HAP-1 (cell line): ENCODE measurements at regions not wholly inside any gene's neighbourhood (a gene's known extent, or its start where the extent isn't known, plus 50 kb on each side); places are given as distances from the start of the nearest gene placed in this dataset.

Experiments used
- DNase-seq, 2 experiments: peaks; one replicate each; pipeline ENCODE4 v3.0.0-alpha.2; 2016 to 2020; ENCODE audit warnings: low spot score in 2 of 2
- H3K27me3 ChIP-seq: fragments of 250-450 bp; sonication (Bioruptor Pico); 2 replicates; pipeline ENCODE4 v1.5.1; 2020; ENCODE audit warnings: low read depth, mild to moderate bottlenecking, moderate library complexity
- H3K36me3 ChIP-seq: fragments of 250-450 bp; sonication (Bioruptor Pico); replicated peaks from 2 replicates; pipeline ENCODE4 v1.5.1; 2020; ENCODE audit warnings: mild to moderate bottlenecking
- H3K4me1 ChIP-seq: fragments of 250-450 bp; sonication (Bioruptor Pico); 2 replicates; pipeline ENCODE4 v1.5.1; 2020; ENCODE audit warnings: mild to moderate bottlenecking
- H3K4me3 ChIP-seq: fragments of 250-450 bp; sonication (Bioruptor Pico); 2 replicates; pipeline ENCODE4 v1.5.1; 2020; ENCODE audit warnings: mild to moderate bottlenecking, moderate library complexity
- H3K9me3 ChIP-seq: fragments of 250-450 bp; sonication (Bioruptor Pico); 2 replicates; pipeline ENCODE4 v1.5.1; 2020; ENCODE audit warnings: mild to moderate bottlenecking, moderate library complexity
- in situ Hi-C: fragments of 300-500 bp; cut with MboI; formaldehyde crosslinking; loops from 3 replicates; pipeline ENCODE4 v1.14.3; 2020; ENCODE audit warnings: low sequenced_read_pairs, inconsistent platforms, mixed read lengths

GRCh38 chr6:8703059-8703458 is 267.7 kb upstream of the SLC35B3 start:
- no peak overlapping the region for H3K4me3 ChIP-seq
- no peaks in the 10 kb centered on the region for H3K36me3 ChIP-seq
- in situ Hi-C loops: no loop called here
- H3K4me1 ChIP-seq: no peaks in the 10 kb centered on the region
- no peak for DNase-seq
- no peaks in the 10 kb centered on the region for H3K9me3 ChIP-seq
- no peaks in the 10 kb centered on the region for H3K27me3 ChIP-seq

DNA sequence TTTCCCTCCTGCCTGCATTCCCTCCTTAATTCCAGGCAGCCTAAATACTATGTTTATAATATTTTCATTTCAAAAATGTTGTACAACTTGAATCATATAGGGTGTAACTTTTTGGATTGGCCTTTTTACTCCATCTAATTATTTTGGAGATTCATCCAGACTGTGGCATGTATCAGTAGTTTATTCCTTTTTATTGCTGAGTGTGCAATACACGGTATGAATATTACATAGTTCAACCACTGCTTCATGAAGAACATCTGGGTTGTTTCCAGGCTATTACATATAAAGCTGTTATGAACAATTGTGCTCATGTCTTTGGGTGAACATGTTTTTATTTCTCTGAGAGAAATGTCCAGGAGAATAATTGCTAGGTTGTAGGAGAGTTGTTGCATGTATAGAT is 253.5 kb upstream of the SLC35B3 start:
- no peaks in the 10 kb centered on the region for H3K4me1 ChIP-seq
- in situ Hi-C loops: no loop called here
- H3K36me3 ChIP-seq: no peaks in the 10 kb centered on the region
- H3K9me3 ChIP-seq: no peaks in the 10 kb centered on the region
- no peak for DNase-seq
- no peaks in the 10 kb centered on the region for H3K27me3 ChIP-seq
- no peak overlapping the region for H3K4me3 ChIP-seq

DNA sequence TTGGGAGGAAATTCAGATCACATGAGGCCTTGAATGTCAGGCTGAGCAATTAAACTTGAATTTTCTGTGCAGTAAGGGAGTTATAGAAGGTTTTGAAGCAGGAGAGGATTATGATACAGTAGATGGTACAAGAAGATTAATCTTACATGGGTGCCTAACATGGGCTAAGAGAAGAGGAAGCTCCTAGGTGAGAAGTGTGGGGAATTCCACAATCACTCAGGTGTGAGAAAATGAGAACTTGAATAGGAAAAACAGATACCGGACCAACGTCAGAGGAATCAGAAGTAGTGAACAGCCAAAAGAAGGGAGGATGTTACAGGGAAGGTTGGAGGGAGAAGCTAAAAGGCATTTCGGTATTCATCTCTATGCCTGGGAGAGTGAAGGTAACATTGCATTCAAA is 250.7 kb upstream of the SLC35B3 start:
- no peaks in the 10 kb centered on the region for H3K36me3 ChIP-seq
- in situ Hi-C loops: no loop called here
- no peak overlapping the region for H3K4me3 ChIP-seq
- H3K9me3 ChIP-seq: no peaks in the 10 kb centered on the region
- DNase-seq: no peak
- H3K27me3 ChIP-seq: no peaks in the 10 kb centered on the region
- no peaks in the 10 kb centered on the region for H3K4me1 ChIP-seq

GRCh38 chr6:8683204-8683603 is 247.9 kb upstream of the SLC35B3 start:
- H3K9me3 ChIP-seq: no peaks in the 10 kb centered on the region

GRCh38 chr6:8679823-8680222 is 244.5 kb upstream of the SLC35B3 start:
- H3K36me3 ChIP-seq: no peaks in the 10 kb centered on the region
- no peaks in the 10 kb centered on the region for H3K4me1 ChIP-seq
- no peak for DNase-seq
- in situ Hi-C loops: no loop called here
- no peaks in the 10 kb centered on the region for H3K9me3 ChIP-seq
- no peak overlapping the region for H3K4me3 ChIP-seq
- H3K27me3 ChIP-seq: no peaks in the 10 kb centered on the region

More at GRCh38 chr6:8683204-8683603, 247.9 kb upstream of the SLC35B3 start:
- H3K4me1 ChIP-seq: no peaks in the 10 kb centered on the region
- H3K4me3 ChIP-seq: no peak overlapping the region
- H3K36me3 ChIP-seq: no peaks in the 10 kb centered on the region
- in situ Hi-C loops: no loop called here
- no peaks in the 10 kb centered on the region for H3K27me3 ChIP-seq
- no peak for DNase-seq

- no peak for DNase-seq
- no peaks in the 10 kb centered on the region for H3K4me1 ChIP-seq
- no peaks in the 10 kb centered on the region for H3K27me3 ChIP-seq
- H3K36me3 ChIP-seq: no peaks in the 10 kb centered on the region
- in situ Hi-C loops: no loop called here
- no peak overlapping the region for H3K4me3 ChIP-seq
- H3K9me3 ChIP-seq: no peaks in the 10 kb centered on the region
Measured at GRCh38 chr6:8678466-8678865, 243.1 kb upstream of the SLC35B3 start.

DNA sequence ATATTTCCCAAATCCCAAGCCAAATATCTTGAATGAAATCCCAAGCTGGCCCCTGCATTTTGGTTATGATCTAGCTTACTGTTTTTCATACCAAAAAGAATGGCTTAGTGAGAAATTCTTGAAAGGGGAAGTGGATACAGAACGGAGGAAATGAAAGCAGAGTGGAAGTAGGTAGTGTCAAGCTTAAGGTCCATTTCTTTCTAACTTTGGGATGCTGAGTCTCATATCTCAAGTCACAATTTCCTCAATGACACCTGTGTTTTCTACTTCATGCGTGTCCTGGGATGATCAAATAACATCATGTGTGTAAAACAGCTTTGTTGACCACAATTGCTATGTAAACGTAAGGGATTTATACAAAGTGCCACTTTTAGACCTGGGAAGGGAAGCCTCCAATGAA is 238.8 kb upstream of the SLC35B3 start:
- no peaks in the 10 kb centered on the region for H3K36me3 ChIP-seq
- no peaks in the 10 kb centered on the region for H3K9me3 ChIP-seq
- in situ Hi-C loops: no loop called here
- no peaks in the 10 kb centered on the region for H3K4me1 ChIP-seq
- no peak overlapping the region for H3K4me3 ChIP-seq
- no peaks in the 10 kb centered on the region for H3K27me3 ChIP-seq
- no peak for DNase-seq

DNA sequence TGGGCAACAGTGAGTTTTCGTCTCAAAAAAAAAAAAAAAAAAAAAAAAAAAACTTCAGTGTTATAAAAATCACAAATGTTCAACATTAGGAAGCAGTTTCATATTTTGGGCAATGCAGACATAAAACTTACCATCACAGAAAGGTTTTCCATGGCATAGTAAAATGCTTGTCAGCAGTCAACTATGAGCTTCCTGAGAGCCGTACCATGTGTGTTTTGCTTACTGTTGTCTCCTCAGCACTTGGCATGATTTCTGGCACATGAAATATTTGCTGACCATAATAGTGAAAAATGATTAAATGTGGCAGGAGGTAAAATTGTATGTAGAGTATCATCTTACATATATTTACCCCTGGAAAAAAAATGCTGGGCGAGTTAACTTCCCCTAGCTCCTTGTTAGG is 237.5 kb upstream of the SLC35B3 start:
- Histone ChIP-seq H3K36me3 (no peaks in the 10 kb centered on the region), H3K4me1 (no peaks in the 10 kb centered on the region), H3K27me3 (no peaks in the 10 kb centered on the region), H3K4me3 (no peak overlapping the region), H3K9me3 (no peaks in the 10 kb centered on the region)
- no peak for DNase-seq
- in situ Hi-C loops: no loop called here

GRCh38 chr6:8670792-8671191 is 235.4 kb upstream of the SLC35B3 start:
- in situ Hi-C loops: no loop called here
- H3K4me3 ChIP-seq: no peak overlapping the region
- no peaks in the 10 kb centered on the region for H3K27me3 ChIP-seq
- no peaks in the 10 kb centered on the region for H3K4me1 ChIP-seq
- no peak for DNase-seq
- no peaks in the 10 kb centered on the region for H3K36me3 ChIP-seq
- H3K9me3 ChIP-seq: no peaks in the 10 kb centered on the region

DNA sequence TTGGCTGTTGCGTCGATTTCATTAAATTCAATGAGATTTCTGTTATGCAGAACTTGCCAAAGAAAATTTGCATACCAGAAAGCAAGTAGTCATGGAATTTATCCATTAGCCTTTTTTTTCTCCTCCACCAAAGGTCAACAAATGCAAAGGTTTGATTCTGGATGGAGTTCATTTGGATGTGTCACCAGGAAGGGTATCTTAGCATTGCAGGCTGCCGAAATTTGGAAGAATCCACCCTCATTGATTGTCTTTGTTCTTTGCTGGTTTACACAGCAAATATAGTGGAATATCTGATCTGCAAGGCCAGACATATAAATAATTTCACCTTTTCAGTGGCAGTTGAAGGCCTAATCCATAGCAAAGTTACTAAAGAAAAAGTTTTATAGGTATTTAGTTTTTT is 229.4 kb upstream of the SLC35B3 start:
- Histone ChIP-seq H3K4me3 (no peak overlapping the region), H3K36me3 (no peaks in the 10 kb centered on the region), H3K27me3 (no peaks in the 10 kb centered on the region), H3K4me1 (no peaks in the 10 kb centered on the region), H3K9me3 (no peaks in the 10 kb centered on the region)
- in situ Hi-C loops: no loop called here
- no peak for DNase-seq

DNA sequence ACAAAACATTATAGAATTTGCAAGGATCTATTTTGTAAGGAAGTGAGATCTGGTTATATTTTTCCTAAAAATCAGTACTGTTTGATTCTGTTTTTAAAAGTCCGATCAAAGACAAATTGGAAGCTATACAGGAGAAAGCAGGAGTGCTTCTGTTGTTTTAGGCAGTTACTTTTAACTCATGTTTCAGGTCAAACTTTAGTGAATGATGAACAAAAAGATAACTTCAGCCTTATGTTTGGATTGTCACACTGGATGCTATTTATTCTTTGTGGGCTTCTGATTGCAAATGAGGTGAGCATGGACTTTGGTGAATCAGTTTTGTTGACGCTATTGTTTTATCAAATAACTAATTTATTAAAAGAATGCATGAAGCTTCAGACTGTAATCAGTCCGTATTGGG is 228.7 kb upstream of the SLC35B3 start:
- Histone ChIP-seq H3K4me3 (no peak overlapping the region), H3K36me3 (no peaks in the 10 kb centered on the region)
- in situ Hi-C loops: no loop called here

GRCh38 chr6:8659404-8660189 is 224.3 kb upstream of the SLC35B3 start:
- in situ Hi-C loops: no loop called here
- Histone ChIP-seq H3K4me1 (no peaks in the 10 kb centered on the region), H3K36me3 (no peaks in the 10 kb centered on the region), H3K9me3 (no peaks in the 10 kb centered on the region), H3K4me3 (no peak overlapping the region), H3K27me3 (no peaks in the 10 kb centered on the region)
- no peak for DNase-seq

More for the DNA sequence above, 228.7 kb upstream of the SLC35B3 start:
- DNase-seq: no peak
- Histone ChIP-seq H3K4me1 (no peaks in the 10 kb centered on the region), H3K27me3 (no peaks in the 10 kb centered on the region), H3K9me3 (no peaks in the 10 kb centered on the region)

DNA sequence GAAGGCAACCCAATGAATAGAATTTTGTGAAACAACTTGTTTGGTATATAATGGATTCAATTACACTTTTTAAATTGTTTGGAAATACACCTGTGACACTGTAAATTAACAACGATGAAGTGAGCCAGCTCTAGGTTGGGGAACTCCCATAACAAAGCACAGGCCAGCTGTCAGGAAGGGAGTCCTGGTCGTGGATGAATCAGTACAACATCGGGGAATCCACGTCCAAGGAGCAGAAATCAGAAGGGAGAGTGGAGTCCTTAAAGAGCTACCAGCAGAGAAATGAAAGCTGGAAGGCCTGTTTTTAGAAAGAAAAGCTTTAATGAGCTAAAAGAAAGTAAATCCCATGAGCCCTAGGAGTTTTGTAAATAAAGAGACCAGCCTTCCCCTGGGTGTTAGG is 223.1 kb upstream of the SLC35B3 start:
- DNase-seq: no peak
- in situ Hi-C loops: no loop called here

DNA sequence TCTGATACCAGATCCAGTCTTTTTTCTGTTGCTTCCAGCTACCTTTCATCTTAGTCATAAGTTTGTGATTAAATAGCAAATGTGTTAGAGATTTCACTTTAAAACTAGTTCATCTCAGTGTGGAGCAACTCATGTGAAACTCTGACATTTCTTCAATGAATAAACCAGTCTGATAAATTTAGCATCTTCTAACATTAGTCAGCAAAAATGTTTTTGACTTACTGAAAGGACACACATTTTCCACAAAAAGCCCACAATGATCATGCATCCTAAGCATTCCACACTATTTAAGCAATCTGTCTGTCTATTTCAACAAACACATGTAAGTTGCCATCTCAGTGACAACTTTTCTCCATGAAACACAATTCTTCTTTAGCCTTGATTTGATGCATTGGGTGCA is 222.2 kb upstream of the SLC35B3 start:
- Histone ChIP-seq H3K4me3 (no peak overlapping the region), H3K4me1 (no peaks in the 10 kb centered on the region), H3K36me3 (no peaks in the 10 kb centered on the region), H3K27me3 (no peaks in the 10 kb centered on the region), H3K9me3 (no peaks in the 10 kb centered on the region)
- in situ Hi-C loops: no loop called here
- no peak for DNase-seq

More for the DNA sequence above, 223.1 kb upstream of the SLC35B3 start:
- Histone ChIP-seq H3K4me1 (no peaks in the 10 kb centered on the region), H3K36me3 (no peaks in the 10 kb centered on the region), H3K9me3 (no peaks in the 10 kb centered on the region), H3K4me3 (no peak overlapping the region), H3K27me3 (no peaks in the 10 kb centered on the region)
